Right lobe of liver (tissue), 4 donors: ENCODE measurements at regions not wholly inside any gene's neighbourhood (a gene's known extent, or its start where the extent isn't known, plus 50 kb on each side); places are given as distances from the start of the nearest gene placed in this dataset.

Source experiments
- CTCF ChIP-seq, 4 donors: fragments of 200-600 bp in 3 of 4; fragments of 450-650 bp in 1 of 4; IDR thresholded peaks; one replicate each; pipeline versions ENCODE4 v1.5.1 to v1.8.0; 2016 to 2022; ENCODE audit warnings: antibody characterized with exemption in 4 of 4, mild to moderate bottlenecking in 2 of 4
- POLR2A ChIP-seq: fragments of 450-650 bp; IDR thresholded peaks from one replicate; pipeline ENCODE4 v1.6.1; 2017; ENCODE audit warnings: antibody characterized with exemption, mild to moderate bottlenecking
- donor health status: DM: no; HTN: no; CAD: no.
- donor health status: DM: no; HTN: no; CAD: no.
- donor health status: DM: no; HTN: yes; CAD: no.

- TF ChIP-seq CTCF (IDR thresholded peaks at IDR 0.05) = no peak
- no peak for TF ChIP-seq POLR2A
Measured at GRCh38 chr20:52041966-52042365, 149.6 kb downstream of the ZFP64 start.
